GM12892 (cell line): ENCODE measurements at regions not wholly inside any gene's neighbourhood (a gene's known extent, or its start where the extent isn't known, plus 50 kb on each side); places are given as distances from the start of the nearest gene placed in this dataset.

Experiments
- POLR2A ChIP-seq: IDR thresholded peaks from 2 replicates; pipeline ENCODE4 v1.6.1; 2011; ENCODE audit warnings: low read depth, low read length, control low read depth
- POLR2AphosphoS5 ChIP-seq: IDR thresholded peaks from 2 replicates; pipeline ENCODE4 v1.6.1; 2011; ENCODE audit warnings: low read depth, low read length, control low read depth
- TAF1 ChIP-seq: IDR thresholded peaks from 2 replicates; pipeline ENCODE4 v1.6.1; 2011; ENCODE audit warnings: low read depth, mild to moderate bottlenecking, control low read depth, low read length, borderline replicate concordance

GRCh38 chr16:35506018-35506897 is 2046.8 kb downstream of the TP53TG3F start:
- TF ChIP-seq POLR2A (no peak), POLR2AphosphoS5 (no peak), TAF1 (no peak)
